IPS DF 19.7 (cell line): ENCODE measurements at regions not wholly inside any gene's neighbourhood (a gene's known extent, or its start where the extent isn't known, plus 50 kb on each side); places are given as distances from the start of the nearest gene placed in this dataset.

Source experiments
- DNase-seq: peaks from one replicate; pipeline ENCODE4 v3.0.0-alpha.2; 2013; ENCODE audit warnings: low read depth, low spot score

DNA sequence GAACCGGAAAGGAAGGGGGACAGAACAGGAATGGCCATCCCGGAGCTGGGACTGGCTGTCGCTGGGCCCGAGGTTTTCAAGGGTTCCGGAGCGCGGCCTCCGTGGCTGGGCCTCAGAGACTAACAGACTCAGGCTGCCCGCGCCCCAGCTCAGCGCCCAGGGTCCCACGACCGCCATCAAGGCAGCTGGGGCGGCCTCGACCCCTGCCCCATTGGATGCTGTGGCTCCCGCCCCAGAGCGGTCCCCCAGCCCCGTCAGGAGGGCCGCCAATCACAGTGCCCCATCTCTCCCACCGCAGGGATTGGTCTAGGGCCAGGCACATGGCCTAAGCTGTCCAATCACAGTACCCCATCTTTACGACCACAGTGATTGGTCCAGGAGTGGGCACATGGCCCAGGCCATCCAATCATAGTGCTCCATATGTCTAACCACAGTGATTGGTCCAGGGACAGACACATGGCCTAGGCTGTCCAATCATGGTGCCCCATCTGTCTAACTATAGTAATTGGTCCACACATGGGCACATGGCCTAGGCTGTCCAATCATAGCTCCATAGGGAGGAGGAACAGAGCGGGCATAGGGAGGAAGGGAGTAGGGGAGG, 105.3 kb upstream of the NKX1-1 start:
- DNase-seq: peak; percentile 78

- no peak for DNase-seq
These were observed 104.7 kb upstream of the NKX1-1 start for GRCh38 chr4:1510931-1511330.

GRCh38 chr4:1509366-1509765, 103.1 kb upstream of the NKX1-1 start:
- DNase-seq: no peak

DNA sequence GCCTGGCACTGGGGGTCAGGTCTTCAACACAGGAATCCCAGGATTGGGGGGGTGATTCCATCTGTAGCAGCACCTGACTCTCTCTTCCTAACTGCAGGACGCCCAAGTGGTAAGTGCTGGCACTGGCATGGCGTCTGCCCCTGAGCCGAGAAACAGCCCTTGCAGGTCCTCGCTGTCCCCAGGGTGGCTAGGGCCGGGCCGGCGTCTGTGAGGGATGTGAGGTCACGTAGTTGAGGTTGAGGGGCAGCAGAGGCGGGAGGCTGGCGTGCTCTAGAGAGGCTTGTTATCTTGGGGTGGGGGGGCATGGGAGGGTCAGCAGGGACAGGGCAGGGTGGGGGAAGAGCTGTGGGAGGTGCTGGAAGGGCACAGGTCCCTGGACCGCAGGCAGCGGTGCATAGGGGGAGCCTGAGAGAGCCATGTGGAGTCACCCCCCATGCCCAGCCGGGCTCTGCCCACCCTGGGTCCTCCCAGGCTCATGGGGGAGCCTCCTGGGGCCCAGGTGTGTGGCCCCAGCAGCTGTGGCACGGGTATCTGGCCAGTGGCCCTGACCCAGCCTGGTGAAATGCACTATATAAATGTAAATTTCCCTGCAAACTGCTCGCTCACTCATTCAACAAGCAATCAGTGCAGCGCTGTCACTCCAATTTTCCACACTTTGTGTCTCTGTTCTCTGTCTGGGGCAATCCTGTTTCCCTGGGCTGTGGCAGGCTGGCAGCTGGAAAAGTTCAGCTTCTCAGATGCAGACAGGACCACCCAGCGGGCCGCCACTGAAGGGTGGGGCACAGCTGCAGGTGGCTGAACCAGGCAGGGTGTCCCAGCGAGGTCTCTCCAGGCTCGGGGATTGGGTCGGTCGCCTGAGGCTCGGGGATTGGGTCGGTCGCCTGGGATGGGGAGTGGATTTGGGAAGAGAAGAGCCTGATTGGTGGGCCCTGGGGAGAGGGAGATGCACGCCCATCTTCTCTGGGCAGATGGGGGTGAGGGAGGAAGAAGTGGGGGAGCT, 102.2 kb upstream of the NKX1-1 start:
- DNase-seq: no peak

- DNase-seq: no peak
These were observed 100.9 kb upstream of the NKX1-1 start for GRCh38 chr4:1506956-1507721.

GRCh38 chr4:1505511-1506460, 99.5 kb upstream of the NKX1-1 start:
- DNase-seq: no peak

GRCh38 chr4:1504595-1505500, 98.6 kb upstream of the NKX1-1 start:
- DNase-seq: no peak

DNA sequence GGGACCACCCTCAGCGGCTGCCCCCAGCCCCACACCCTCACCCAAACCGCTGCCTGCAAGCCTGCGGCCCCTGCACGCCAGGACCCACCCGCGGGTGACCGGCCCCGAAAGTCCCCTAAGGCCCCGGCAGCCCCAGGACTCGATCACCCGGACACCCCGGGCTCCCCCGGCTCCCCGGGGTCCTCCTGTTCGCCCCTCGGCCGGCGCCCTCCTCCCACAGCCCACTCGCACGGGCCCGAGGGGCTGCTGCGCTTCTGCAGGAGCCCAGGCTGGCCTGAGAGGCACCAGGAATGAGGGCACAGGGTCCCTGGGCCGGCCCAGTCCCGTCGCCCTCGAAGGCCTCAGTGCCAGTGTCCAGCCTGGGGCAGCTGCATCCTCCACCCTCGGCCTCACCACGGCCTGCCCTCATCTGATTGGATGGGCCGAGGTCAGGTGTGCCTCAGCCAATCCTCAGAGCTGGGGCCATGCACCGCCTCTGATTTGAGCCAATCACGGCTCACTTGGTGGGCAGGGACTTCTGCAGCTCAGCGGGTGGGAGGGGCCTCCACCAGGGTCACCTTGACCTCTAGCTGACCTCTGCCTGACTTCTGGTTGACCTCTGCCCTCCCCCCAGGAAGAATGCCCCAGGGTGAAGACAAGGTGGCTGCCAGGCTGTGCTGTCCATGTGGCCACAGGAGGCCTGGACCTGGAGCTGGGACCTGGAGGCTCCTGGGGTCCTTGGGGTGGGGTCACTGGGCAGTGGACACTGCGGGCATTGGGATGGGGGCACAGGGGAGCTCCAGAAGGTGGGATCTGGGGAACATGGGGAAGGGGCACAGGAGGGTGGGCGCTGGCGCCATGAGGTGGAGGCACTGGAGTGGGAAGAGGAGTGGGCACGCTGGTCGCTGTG, 97.6 kb upstream of the NKX1-1 start:
- DNase-seq: no peak

DNA sequence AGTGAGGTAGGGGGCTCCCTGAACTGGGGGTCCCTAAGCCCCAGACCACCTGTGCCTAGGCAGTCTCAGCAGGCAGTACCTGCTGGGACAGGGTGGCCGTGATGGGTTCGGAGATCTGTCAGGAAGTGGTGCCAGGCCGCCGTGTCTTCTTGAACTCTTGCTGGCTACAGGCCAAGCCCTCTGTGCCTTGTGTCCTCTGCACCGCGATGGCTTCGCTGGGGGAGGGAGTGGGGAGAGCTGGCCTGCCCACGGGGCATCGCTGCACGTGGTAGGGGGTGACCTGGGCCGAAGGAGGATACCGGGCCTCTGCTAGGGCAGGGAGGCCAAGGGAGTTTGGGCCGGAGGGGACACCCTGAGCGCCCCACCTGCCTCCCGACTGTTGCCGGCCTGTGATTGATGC, 96.7 kb upstream of the NKX1-1 start:
- no peak for DNase-seq

- no peak for DNase-seq
These were observed 96.3 kb upstream of the NKX1-1 start for GRCh38 chr4:1502501-1502886.

- no peak for DNase-seq
These were observed 95.7 kb upstream of the NKX1-1 start for GRCh38 chr4:1501754-1502500.

DNA sequence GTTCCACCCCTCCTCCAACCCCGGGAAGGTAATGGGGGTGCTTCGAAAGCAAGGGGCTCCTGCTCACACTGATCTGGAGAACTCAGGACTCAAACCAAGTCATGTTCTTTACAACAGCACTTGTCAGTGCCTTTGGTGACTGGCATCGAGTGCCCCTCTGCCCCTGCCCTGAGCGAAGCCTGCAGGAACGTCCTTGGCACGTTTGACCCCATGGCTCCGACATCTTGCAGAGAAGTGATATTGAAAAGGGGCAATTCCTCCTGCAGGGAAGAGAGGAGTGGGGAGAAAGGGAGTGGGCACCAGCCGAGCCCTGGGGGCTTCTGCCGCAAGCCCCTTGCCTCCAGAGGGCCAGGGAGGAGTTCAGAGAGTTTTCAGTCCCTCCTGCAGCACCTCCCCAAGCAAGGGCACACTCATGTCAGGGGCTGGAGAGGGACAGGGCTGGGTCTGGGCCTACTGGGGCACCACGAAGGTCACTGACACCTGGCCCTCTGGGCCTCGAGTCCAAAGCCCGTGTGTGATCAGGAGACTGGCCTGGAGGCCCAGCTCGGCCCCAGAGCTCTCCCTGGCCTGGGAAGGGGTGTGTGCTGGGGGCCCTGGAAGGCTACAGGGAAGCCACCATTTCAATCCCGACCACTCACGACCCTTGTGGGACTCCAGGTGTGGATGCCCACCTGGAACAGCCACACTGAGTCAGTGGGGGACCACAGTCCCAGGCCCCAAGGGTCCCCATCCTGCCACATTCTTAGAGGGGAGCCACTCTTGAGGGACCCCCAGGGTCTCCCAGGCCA, 94.9 kb upstream of the NKX1-1 start:
- no peak for DNase-seq

- DNase-seq: no peak
These were observed 94.2 kb upstream of the NKX1-1 start for GRCh38 chr4:1500231-1500965.

- DNase-seq: no peak
These were observed 93.2 kb upstream of the NKX1-1 start for GRCh38 chr4:1499465-1499864.

GRCh38 chr4:1497189-1497801, 91.1 kb upstream of the NKX1-1 start:
- DNase-seq: no peak

GRCh38 chr4:1496116-1496642, 89.9 kb upstream of the NKX1-1 start:
- no peak for DNase-seq
